Islet precursor cell (in vitro differentiated cells): ENCODE measurements at regions not wholly inside any gene's neighbourhood (a gene's known extent, or its start where the extent isn't known, plus 50 kb on each side); places are given as distances from the start of the nearest gene placed in this dataset.
"Not testable (repeated sequence)": the region's sequence is repeated elsewhere in the genome, so short reads cannot be mapped to it uniquely, and the experiment has no call there.

Experiments used
- DNase-seq: peaks from one replicate; pipeline ENCODE4 v3.0.0-alpha.2; 2018

DNA sequence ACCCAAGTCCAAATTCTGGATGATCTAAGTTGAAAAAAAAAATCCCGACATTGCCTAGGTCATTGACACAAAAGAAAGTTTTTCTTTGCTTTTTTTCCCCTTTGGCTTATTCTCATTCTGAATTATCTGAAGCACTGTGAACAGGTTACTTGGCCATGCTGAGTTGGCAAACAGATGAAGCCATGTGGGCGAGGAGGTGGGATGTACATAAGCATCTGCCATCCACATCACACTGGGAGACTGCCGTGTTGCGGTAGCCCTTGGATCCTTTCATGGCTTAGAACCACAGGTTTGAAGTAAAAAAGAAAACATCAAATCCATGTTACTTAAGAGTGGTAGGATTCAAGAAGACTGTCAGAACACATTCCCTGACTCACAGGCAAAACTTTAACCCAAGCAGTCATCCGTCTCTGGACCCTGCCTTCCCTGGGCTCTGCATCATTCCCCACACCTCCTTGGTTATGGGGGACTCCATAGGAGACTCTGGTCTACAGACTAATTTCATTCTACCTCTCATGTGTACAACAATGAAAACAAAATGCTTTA lies 242.5 kb upstream of the SERP2 start:
- DNase-seq = no peak

GRCh38 chr13:44132710-44133109 lies 240.9 kb upstream of the SERP2 start:
- DNase-seq = no peak

DNA sequence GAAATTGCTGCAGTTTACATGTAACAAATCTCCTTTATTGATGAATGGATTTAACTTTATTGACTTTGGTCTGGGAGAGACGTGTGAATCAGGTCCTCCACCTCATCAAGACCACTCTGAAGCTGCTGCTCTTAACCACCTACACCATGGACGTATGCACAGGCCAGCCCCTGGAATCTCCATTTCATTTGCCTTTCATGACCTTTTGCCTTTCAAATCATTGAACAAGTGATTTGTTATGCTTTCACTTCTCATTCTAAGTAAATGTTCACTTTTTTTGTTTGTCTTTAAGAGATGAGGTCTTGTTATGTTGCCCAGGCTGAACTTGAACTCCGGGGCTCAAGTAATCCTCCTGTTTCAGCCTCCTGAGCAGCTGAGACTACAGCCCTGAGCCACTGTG lies 240.0 kb upstream of the SERP2 start:
- DNase-seq = no peak

- no peak for DNase-seq
Observed at GRCh38 chr13:44135566-44135965, 238.1 kb upstream of the SERP2 start.

GRCh38 chr13:44136696-44137268 lies 236.8 kb upstream of the SERP2 start:
- no peak for DNase-seq

- no peak for DNase-seq
Observed at GRCh38 chr13:44137466-44137865, 236.2 kb upstream of the SERP2 start.

GRCh38 chr13:44140146-44140545 lies 233.5 kb upstream of the SERP2 start:
- DNase-seq = no peak

DNA sequence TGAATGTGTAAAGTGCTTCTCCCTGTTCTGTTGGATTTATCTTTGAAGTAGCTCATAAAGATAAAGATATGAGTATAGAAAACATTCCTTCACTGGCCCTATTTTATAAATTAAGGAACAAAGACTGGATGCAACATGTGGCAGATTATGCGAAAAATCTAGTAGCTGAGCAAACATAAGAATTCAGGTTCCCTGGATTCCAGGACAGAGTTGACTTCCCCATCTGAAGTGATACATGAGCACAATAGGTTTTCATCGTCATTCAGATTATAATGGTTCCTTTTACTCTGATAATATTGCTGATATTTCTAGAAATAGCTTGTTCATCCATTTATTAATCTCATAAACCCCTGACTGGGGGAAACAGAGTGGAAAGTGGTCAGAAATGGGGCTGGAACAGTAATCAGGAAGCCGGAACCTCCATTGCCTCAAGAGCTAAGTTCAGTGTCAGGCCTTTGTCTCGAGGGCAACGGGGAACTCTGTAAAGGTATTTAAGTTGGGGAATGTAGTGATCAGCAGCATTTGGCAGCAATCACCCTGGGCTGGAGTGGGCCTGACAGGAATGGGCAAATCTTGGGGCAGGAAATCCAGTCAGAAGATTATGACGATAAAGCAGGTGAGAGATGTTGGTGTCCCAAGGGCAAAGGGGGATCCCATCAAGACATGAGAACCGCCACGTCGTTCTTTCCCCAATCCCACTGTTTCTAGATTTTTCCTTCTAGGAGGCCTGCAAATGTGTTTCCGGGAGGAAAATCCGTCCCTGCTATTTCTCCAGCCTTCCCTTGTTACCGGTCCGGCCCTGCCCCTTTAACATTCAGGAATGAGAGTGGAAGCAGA lies 232.5 kb upstream of the SERP2 start:
- no peak for DNase-seq

DNA sequence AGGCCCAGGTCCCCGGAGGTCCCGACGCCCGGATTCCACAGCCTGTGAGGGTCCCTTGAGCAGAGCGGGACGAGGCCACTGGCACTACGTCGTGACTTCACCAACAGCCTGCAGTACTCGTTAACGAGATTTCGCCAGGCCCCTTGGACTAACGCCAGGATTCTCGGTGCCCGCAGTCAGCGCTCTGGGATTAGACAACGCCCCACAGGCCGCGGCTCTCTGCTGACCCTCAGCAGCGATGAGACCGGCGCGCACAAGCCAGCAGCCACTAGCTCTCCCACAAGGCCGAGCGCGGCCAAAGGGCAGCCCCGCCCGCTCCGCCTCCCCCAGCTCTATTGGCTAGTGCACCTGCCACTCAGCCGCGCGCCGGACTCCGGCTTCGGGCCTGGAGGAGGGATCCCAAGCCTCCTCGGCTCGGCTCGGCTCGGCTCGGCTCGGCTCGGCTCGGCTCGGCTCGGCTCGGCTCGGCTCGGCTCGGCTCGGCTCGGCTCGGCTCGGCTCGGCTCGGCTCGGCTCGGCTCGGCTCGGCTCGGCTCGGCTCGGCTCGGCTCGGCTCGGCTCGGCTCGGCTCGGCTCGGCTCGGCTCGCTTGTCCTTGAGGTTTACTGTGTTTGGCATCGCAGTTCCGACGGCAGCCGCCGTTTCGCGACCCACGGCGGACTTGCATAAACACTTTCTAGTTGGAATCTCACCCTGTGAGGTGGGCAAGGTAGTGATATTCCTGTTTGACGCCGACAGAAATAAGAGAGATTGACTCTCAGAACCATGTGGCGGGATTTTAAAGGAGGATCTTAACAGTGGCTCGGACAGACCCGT lies 231.7 kb upstream of the SERP2 start:
- DNase-seq = peak; percentile 99

- no peak for DNase-seq
Observed at GRCh38 chr13:44142540-44142867, 231.1 kb upstream of the SERP2 start.

GRCh38 chr13:44142941-44143665 lies 230.5 kb upstream of the SERP2 start:
- DNase-seq = no peak

GRCh38 chr13:44146138-44146537 lies 227.5 kb upstream of the SERP2 start:
- DNase-seq = no peak

- no peak for DNase-seq
Observed at GRCh38 chr13:44147233-44147632, 226.4 kb upstream of the SERP2 start.

DNA sequence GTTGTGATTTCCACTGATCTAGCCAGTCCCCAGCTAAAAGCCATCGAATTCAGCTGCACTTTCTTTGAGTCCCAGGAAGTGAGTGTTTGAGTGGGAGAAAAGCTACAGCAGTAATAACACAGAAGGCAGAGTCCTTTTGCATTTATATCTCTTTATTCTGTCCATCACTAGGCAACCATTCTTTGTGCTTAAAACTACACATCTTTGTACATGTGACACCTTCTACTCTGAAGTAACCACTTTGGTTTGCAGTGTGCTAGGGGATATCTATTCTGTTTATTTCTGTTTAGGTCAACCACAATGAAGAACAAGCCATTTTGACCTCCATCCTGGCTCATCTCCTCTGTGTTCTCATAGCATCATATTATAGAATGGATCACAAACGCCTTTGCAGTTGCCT lies 226.0 kb upstream of the SERP2 start:
- DNase-seq = no peak

DNA sequence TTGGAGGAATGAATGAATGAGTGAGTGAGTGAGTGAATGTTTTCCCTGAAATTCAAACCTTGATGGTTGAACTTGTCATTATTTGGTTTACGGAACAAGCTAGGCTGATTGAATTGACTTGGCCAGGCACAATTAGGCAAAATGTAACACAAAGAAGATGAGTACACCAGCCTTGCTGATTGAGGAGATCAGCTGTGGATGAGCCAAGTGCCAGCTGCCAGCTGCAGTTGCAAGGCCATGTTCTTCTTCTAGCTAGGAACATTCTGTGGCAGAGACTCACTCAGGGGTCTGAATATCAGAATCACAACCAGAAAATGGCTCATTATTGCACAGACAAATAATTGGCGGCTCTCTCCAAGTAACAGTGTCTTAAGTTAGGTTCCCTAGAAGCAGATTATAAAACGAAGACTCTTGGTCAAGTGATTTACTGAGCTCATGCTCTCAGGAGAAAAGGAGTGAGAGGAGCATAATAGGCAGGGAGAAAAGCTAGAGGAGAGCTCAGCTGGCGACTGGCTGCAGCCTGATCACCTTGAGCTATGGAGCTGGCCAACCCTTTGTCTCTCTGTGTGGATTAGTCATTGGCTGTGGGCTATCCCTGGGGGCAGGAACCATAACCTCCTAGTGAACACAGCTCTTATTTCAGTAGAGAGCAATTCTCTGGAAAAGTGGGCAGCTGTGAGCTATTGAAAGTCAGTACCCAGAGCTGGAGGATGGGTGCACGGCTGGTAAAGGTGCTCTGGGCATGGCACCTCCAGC lies 225.3 kb upstream of the SERP2 start:
- DNase-seq = peak; percentile 81

GRCh38 chr13:44149231-44149630 lies 224.4 kb upstream of the SERP2 start:
- not testable (repeated sequence) for DNase-seq

GRCh38 chr13:44149821-44150220 lies 223.8 kb upstream of the SERP2 start:
- no peak for DNase-seq

DNA sequence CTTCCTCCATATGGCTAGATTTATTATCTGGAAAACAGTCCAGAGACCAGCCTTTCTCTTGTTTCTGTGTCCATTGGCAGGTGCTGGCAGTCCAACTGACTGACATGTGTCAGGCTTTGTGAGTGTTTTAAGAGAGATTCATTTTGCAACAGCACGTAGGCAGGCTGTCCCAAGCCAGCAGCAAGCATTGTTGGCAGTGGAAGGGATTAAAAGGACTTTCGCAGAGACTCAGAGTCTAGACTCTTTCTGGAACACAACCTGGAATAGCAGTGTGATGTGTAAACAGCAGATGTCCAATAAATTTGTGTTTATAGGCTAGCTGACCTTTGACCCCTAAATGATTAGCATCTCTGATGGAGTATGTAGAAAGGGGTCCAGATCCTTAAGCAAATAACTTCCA lies 222.2 kb upstream of the SERP2 start:
- no peak for DNase-seq

GRCh38 chr13:44153496-44153895 lies 220.1 kb upstream of the SERP2 start:
- DNase-seq = no peak

DNA sequence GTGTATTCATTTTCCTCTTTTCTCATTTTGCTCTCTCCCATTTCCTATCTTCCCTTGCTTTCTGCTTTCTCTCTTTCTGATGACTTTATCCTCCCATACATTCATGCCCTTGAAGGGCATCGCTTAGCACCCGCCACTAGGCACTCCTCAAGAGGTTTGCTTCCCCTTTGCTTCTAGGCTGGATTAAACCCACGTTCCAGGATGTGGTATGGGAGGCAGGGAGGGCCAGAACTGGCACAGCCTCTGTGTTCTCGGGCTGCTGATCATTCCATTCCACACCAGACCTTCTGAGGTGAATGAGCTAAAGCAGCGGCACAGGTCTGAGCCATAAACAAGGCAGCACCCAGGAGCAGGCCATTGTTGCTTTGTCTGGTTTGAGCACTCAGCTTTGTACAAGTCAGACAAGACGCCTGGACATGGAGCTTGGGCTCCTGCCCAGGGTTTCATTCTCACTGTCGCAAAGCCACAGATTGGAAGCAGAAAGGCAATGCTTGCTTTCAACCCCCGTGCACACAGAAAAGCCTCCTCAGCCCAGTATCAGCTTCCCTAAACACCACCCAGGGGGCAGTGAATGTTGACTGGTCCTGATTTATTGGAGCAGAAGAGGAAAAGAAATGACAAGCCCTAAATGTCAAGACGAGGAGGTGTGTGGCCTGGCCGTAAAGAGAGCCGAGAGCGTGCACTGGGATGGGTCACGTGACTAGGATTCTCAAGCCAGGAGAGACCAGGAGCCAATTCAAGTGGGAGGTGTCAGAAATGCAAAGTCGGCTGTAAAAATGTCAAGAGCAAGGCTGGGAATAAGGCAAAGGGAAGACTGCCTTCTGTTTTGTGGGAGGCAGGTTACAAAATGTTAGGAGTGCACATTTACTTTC lies 218.0 kb upstream of the SERP2 start:
- no peak for DNase-seq

GRCh38 chr13:44156294-44156658 lies 217.3 kb upstream of the SERP2 start:
- no peak for DNase-seq
